Neuronal stem cell (in vitro differentiated cells): ENCODE measurements at regions not wholly inside any gene's neighbourhood (a gene's known extent, or its start where the extent isn't known, plus 50 kb on each side); places are given as distances from the start of the nearest gene placed in this dataset.

Experiments
- DNase-seq: peaks from one replicate; pipeline ENCODE4 v3.0.0-alpha.2; 2013; ENCODE audit warnings: low spot score
- H2AFZ ChIP-seq: one replicate; pipeline ENCODE4 v1.6.1; 2013; ENCODE audit warnings: mild to moderate bottlenecking, low read length, inconsistent platforms
- H2AK5ac ChIP-seq: 2 replicates; pipeline ENCODE4 v1.6.1; 2013; ENCODE audit warnings: low read depth, mild to moderate bottlenecking, inconsistent platforms, low read length, moderate library complexity, mixed read lengths
- H2BK120ac ChIP-seq: 2 replicates; pipeline ENCODE4 v1.6.1; 2013; ENCODE audit warnings: low read depth, mild to moderate bottlenecking, inconsistent platforms, low read length, moderate library complexity, mixed read lengths
- H2BK12ac ChIP-seq: one replicate; pipeline ENCODE4 v1.6.1; 2013; ENCODE audit warnings: low read length, inconsistent platforms
- H2BK15ac ChIP-seq: 2 replicates; pipeline ENCODE4 v1.6.1; 2013; ENCODE audit warnings: mild to moderate bottlenecking, low read length, inconsistent platforms, mixed read lengths
- H2BK5ac ChIP-seq: one replicate; pipeline ENCODE4 v1.6.1; 2013; ENCODE audit warnings: inconsistent platforms, mild to moderate bottlenecking, low read length, moderate library complexity
- H3K14ac ChIP-seq: one replicate; pipeline ENCODE4 v1.6.1; 2013; ENCODE audit warnings: low read length, inconsistent platforms
- H3K18ac ChIP-seq: 2 replicates; pipeline ENCODE4 v1.6.1; 2013; ENCODE audit warnings: low read length, inconsistent platforms
- H3K23ac ChIP-seq: 2 replicates; pipeline ENCODE4 v1.6.1; 2013; ENCODE audit warnings: low read depth, mild to moderate bottlenecking, mixed read lengths, low read length, inconsistent platforms; ENCODE audit not compliant: poor library complexity
- H3K27ac ChIP-seq: replicated peaks from 3 replicates; pipeline ENCODE4 v1.5.1; 2013; ENCODE audit warnings: low read length, inconsistent platforms
- H3K27me3 ChIP-seq, 3 experiments: 2 replicates each; pipeline ENCODE4 v1.6.1; 2013; ENCODE audit warnings: low read length in 3 of 3, mild to moderate bottlenecking in 2 of 3, inconsistent platforms in 1 of 3, low read depth in 1 of 3, mixed read lengths in 1 of 3, moderate library complexity in 1 of 3; ENCODE audit not compliant: control insufficient read depth in 3 of 3, insufficient read depth in 3 of 3
- H3K36me3 ChIP-seq, 2 donors: replicated peaks in 1 of 2; 2 replicates each; pipeline ENCODE4 v1.6.1; 2013; ENCODE audit warnings: low read length in 2 of 2; ENCODE audit not compliant: control insufficient read depth in 2 of 2, insufficient read depth in 2 of 2
- H3K4ac ChIP-seq: 2 replicates; pipeline ENCODE4 v1.6.1; 2013; ENCODE audit warnings: inconsistent platforms, mild to moderate bottlenecking, low read length, moderate library complexity
- H3K4me1 ChIP-seq, 2 donors: 1 replicate in 1 of 2; 2 replicates in 1 of 2; pipeline ENCODE4 v1.6.1; 2013; ENCODE audit warnings: low read length in 2 of 2, low read depth in 1 of 2; ENCODE audit not compliant: control insufficient read depth in 2 of 2, insufficient read depth in 1 of 2
- H3K4me2 ChIP-seq: one replicate; pipeline ENCODE4 v1.6.1; 2013; ENCODE audit warnings: mild to moderate bottlenecking, low read length, inconsistent platforms; ENCODE audit not compliant: insufficient read depth, poor library complexity, severe bottlenecking
- H3K4me3 ChIP-seq, 2 donors: 2 replicates each; pipeline ENCODE4 v1.5.1; 2013; ENCODE audit warnings: low read length in 2 of 2, mild to moderate bottlenecking in 2 of 2, inconsistent platforms in 1 of 2, moderate library complexity in 1 of 2
- H3K79me1 ChIP-seq: one replicate; pipeline ENCODE4 v1.6.1; 2013; ENCODE audit warnings: low read depth, mild to moderate bottlenecking, inconsistent platforms, low read length, moderate library complexity
- H3K9ac ChIP-seq: one replicate; pipeline ENCODE4 v1.6.1; 2013; ENCODE audit warnings: mild to moderate bottlenecking, low read depth, low read length, inconsistent platforms; ENCODE audit not compliant: poor library complexity
- H3K9me3 ChIP-seq, 2 donors: replicated peaks in 1 of 2; 2 replicates each; pipeline versions ENCODE3 to v1.6.1; 2013; ENCODE audit warnings: low read length in 2 of 2, mild to moderate bottlenecking in 2 of 2, inconsistent platforms in 1 of 2, low read depth in 1 of 2, mixed read lengths in 1 of 2, moderate library complexity in 1 of 2; ENCODE audit not compliant: control insufficient read depth in 2 of 2, insufficient read depth in 1 of 2
- H4K8ac ChIP-seq: one replicate; pipeline ENCODE4 v1.6.1; 2013; ENCODE audit warnings: low read depth, mild to moderate bottlenecking, inconsistent platforms, low read length, moderate library complexity
- H4K91ac ChIP-seq: one replicate; pipeline ENCODE4 v1.6.1; 2013; ENCODE audit warnings: low read length, low read depth, mild to moderate bottlenecking, inconsistent platforms; ENCODE audit not compliant: poor library complexity
- WGBS, 2 donors: extraction: QIAGEN DNeasy Blood & Tissue Kit; methylation state at CpG; one replicate each; pipeline ENCODE4 v1.1.7; 2013; ENCODE audit warnings: missing lambda C conversion rate in 2 of 2, mixed read lengths in 1 of 2; ENCODE audit not compliant: insufficient read length in 2 of 2, insufficient replicate concordance in 1 of 2; ENCODE audit errors: extremely low coverage in 2 of 2; 5-methylcytosine and 5-hydroxymethylcytosine counted together

DNA sequence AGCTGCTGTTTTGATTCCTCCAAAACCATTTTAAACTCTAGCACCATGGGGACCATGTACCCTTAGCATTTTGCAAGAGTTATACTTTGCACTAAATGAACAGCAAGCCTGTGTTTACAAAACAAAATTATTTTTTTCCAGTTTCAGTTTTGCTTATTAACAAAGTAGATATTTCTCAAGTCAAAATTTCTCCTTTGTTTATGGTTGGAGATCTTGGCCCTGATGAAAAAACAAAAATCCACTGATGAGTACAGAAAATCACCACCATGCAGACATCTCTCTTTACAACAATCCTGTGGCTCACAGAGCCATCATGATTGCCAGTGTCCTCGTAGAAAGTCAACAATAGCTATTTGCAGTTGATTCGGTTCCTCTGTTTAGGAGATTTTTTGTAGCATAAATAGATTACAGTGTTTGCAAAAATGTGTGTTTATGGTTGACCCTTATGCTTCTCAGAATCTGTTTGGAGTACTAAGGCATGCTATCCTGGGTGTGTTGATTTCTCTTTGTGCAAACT is 201.1 kb upstream of the NUDT4 start:
- Histone ChIP-seq H2AFZ (no peak overlapping the region), H2BK5ac (no peak overlapping the region)

DNA sequence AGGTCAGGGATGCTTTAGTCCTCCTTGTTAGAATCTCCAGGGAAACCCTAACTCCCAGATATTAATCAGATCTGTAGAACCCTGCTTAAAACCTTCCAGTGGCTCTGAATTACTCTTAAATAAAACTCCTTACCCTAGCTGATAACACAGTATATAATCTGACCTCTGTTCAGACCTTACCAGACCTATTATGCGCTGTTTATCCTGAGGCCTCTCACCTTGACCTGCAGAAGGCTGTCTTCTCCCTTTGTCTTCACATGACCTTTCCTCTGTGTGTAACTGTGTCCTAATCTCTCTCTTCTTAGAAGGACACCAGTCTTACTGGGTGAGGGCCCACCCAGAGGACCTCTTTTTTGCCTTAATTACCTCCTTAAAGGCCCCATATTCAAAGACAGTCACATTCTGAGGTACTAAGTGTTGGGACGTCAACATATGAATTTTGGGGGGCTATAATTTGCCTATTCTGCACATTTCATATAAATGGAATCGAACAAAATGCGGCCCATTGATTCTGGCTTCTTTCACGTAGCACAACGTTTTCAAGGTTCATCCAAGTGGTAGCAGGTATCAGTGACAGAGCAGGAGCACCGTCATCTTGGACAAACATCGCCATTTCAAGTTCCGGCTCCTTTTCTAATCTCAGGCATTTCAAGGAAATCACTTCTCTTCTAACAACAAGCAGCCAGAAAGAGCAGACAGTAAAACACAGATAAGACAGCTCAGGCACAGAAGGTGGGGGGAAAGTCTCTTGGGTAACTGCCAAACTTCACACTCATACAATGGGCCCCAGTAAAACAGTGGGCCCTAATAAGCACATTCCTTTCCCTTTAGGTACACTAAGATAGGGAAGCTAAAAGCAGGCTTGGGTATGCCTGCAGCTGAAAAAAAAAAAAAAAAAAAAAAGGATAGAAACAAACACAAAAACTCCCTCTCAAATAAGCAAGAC is 200.2 kb upstream of the NUDT4 start:
- no peaks in the 10 kb centered on the region for H3K79me1 ChIP-seq
- no peak overlapping the region for H4K8ac ChIP-seq
- no peak overlapping the region for H3K27ac ChIP-seq
- no peak overlapping the region for H2BK12ac ChIP-seq
- H2BK5ac ChIP-seq = no peak overlapping the region
- no peaks in the 10 kb centered on the region for H3K4me1 ChIP-seq
- no CpG with 5 or more reads among the region's 9 CpGs for WGBS, 2 donors
- H3K23ac ChIP-seq = no peak overlapping the region
- no peak overlapping the region for H3K18ac ChIP-seq
- H3K4me2 ChIP-seq = no peak overlapping the region
- H2AFZ ChIP-seq = no peak overlapping the region
- no peak overlapping the region for H3K14ac ChIP-seq
- no peak overlapping the region for H4K91ac ChIP-seq
- no peak for DNase-seq
- H3K9me3 ChIP-seq = peaks cover 0 to 2% of the 10 kb centered on the region in 2 donors
- no peaks in the 10 kb centered on the region for H3K36me3 ChIP-seq
- H3K4me3 ChIP-seq = no peak overlapping the region
- no peak overlapping the region for H3K4ac ChIP-seq
- H3K27me3 ChIP-seq = no peaks in the 10 kb centered on the region
- H3K9ac ChIP-seq = no peak overlapping the region
- no peak overlapping the region for H2AK5ac ChIP-seq
- no peak overlapping the region for H2BK15ac ChIP-seq
- H2BK120ac ChIP-seq = no peak overlapping the region

More for the DNA sequence above, 201.1 kb upstream of the NUDT4 start:
- no peak overlapping the region for H4K91ac ChIP-seq
- DNase-seq = no peak
- H2AK5ac ChIP-seq = no peak overlapping the region
- no peaks in the 10 kb centered on the region for H3K27me3 ChIP-seq
- no peak overlapping the region for H2BK12ac ChIP-seq
- no peaks in the 10 kb centered on the region for H3K79me1 ChIP-seq
- no peak overlapping the region for H2BK15ac ChIP-seq
- H3K4me1 ChIP-seq = no peaks in the 10 kb centered on the region
- no peak overlapping the region for H3K23ac ChIP-seq
- H3K9ac ChIP-seq = no peak overlapping the region
- no peak overlapping the region for H4K8ac ChIP-seq
- H3K4me3 ChIP-seq = no peak overlapping the region
- H3K4me2 ChIP-seq = no peak overlapping the region
- no peaks in the 10 kb centered on the region for H3K36me3 ChIP-seq
- H3K4ac ChIP-seq = no peak overlapping the region
- no peak overlapping the region for H3K14ac ChIP-seq
- H3K18ac ChIP-seq = no peak overlapping the region
- no peak overlapping the region for H2BK120ac ChIP-seq
- H3K9me3 ChIP-seq = peaks cover 0 to 2% of the 10 kb centered on the region in 2 donors
- no peak overlapping the region for H3K27ac ChIP-seq
- no CpG with 5 or more reads among the region's 2 CpGs for WGBS, 2 donors

DNA sequence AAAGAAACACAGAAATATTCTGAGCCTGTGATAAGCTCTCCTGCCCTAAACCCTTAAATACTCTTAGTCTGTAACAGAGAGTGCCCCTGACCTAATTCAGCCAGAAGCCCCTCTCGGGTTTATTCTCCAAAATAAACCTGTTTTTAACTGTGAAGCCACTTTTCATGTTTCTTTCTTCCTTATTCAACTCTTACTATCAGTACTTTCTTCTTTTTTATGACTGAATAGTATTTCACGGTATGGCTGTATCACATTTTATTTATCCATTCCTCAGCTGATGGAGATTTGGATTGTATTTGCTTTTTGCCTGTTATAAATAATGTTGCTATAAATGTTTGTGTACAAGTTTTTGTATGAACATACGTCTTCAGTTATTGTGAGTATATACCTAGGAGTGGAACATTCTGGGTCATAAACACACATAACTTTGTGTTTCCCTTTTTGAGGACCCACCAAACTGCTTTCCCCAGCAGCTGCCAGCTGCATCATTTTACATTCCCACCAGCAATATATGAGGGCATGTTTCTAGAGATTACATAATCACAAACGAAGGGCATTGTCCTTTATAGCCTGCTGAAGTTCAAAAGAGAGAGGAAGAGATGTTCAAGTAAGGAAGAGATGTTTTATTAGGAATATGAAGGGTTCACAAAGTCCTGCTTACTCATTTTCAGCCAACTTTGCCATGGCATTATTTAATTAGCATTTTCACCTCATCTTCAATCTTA is 199.4 kb upstream of the NUDT4 start:
- DNase-seq = no peak
- H3K14ac ChIP-seq = no peak overlapping the region
- H2AK5ac ChIP-seq = no peak overlapping the region

DNA sequence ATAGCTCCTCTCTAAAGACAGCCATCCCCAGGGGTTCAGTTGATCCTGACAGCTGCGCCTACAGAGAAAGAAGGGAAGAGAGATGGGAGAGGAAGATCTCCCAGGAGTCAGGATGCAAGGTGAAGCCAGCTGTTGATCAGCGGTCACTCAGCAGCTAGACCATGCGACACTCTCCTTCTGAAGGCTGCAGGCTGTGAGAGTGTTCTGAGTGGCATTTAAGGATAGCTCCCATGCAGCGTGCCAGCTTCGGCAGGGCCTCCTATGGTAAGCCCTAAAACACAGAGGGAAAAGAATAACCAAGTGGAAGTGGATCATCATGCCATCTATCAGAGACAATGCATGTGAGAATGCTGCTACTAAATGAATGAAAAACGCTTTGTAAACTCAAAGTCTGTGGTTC is 197.9 kb upstream of the NUDT4 start:
- Histone ChIP-seq H2BK15ac (no peak overlapping the region), H3K9me3 (peaks cover 0 to 2% of the 10 kb centered on the region in 2 donors), H3K4me2 (no peak overlapping the region), H3K27me3 (no peaks in the 10 kb centered on the region), H2AFZ (no peak overlapping the region), H3K4ac (no peak overlapping the region), H3K4me1 (no peaks in the 10 kb centered on the region), H3K36me3 (no peaks in the 10 kb centered on the region), H3K14ac (no peak overlapping the region), H3K9ac (no peak overlapping the region), H3K23ac (no peak overlapping the region), H4K8ac (no peak overlapping the region), H3K79me1 (no peaks in the 10 kb centered on the region), H3K18ac (no peak overlapping the region), H3K27ac (no peak overlapping the region), H4K91ac (no peak overlapping the region), H2BK120ac (no peak overlapping the region), H2AK5ac (no peak overlapping the region), H2BK12ac (no peak overlapping the region), H3K4me3 (no peak overlapping the region), H2BK5ac (no peak overlapping the region)
- no peak for DNase-seq
- no CpG with 5 or more reads among the region's 6 CpGs for WGBS, 2 donors

More for the DNA sequence above, 199.4 kb upstream of the NUDT4 start:
- no peak overlapping the region for H3K27ac ChIP-seq
- no peak overlapping the region for H2BK15ac ChIP-seq
- no peak overlapping the region for H3K23ac ChIP-seq
- no peak overlapping the region for H4K91ac ChIP-seq
- H3K9me3 ChIP-seq = peaks cover 0 to 2% of the 10 kb centered on the region in 2 donors
- no peak overlapping the region for H3K4me3 ChIP-seq
- H2BK5ac ChIP-seq = no peak overlapping the region
- no peaks in the 10 kb centered on the region for H3K4me1 ChIP-seq
- no CpG with 5 or more reads among the region's 4 CpGs for WGBS, 2 donors
- no peak overlapping the region for H3K4ac ChIP-seq
- H3K18ac ChIP-seq = no peak overlapping the region
- H3K79me1 ChIP-seq = no peaks in the 10 kb centered on the region
- no peaks in the 10 kb centered on the region for H3K36me3 ChIP-seq
- H3K27me3 ChIP-seq = no peaks in the 10 kb centered on the region
- H2AFZ ChIP-seq = no peak overlapping the region
- no peak overlapping the region for H3K4me2 ChIP-seq
- H2BK120ac ChIP-seq = no peak overlapping the region
- no peak overlapping the region for H4K8ac ChIP-seq
- no peak overlapping the region for H3K9ac ChIP-seq
- no peak overlapping the region for H2BK12ac ChIP-seq
